IPS-NIHi7 (cell line): ENCODE measurements at regions not wholly inside any gene's neighbourhood (a gene's known extent, or its start where the extent isn't known, plus 50 kb on each side); places are given as distances from the start of the nearest gene placed in this dataset.

ENCODE experiments used
- DNase-seq: peaks from one replicate; pipeline ENCODE4 v3.0.0; 2012; ENCODE audit warnings: mixed read lengths; ENCODE audit errors: extremely low spot score

DNA sequence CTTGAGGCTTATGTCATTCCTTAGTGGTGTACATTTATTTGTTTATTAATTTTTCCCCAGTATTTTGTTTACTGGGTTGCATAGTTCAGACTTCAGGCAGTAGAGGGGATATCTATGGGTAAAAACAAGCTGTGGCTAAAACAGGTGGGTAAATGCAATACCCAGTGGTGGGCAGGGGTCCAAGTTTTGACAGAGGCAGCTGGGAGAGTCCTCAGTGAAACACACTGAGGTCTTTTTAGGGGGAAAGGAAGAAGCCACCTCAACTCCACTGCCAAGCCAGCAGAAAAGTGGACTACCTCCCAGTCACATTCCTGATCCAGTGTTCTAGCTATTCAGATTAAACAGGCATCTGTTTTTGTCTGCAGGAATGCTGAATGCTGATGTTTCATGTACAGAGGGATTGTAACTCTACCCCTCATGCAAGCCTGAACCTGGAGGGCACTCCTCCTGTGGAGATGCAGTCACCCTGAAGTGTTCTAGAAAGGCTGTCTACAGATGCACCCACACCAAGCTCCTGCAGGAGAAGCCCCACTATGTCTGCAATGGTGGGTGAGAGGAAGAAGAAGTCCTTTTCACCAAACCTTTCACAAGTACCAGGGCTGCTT is 757.8 kb downstream of the INHBA start:
- no peak for DNase-seq

- DNase-seq, result no peak
These were observed 765.0 kb downstream of the INHBA start for GRCh38 chr7:40937879-40938278.

DNA sequence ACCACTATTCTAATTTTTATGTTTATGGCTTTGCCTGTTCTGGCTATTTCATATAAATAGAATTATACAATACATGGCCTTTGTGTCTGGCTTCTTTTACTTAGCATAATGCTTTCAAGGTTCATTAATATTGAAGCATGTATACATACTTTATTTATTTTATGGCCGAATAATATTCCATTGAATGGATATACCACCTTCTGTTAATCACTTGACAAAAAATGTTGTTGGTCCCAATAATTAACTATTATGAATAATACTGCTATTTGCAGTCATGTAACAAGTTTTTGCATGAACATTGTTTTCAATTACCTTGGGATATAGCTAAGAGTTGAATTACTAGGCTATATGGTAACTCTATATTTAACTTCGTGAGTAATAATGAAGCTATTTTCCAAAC is 767.5 kb downstream of the INHBA start:
- DNase-seq, result no peak

DNA sequence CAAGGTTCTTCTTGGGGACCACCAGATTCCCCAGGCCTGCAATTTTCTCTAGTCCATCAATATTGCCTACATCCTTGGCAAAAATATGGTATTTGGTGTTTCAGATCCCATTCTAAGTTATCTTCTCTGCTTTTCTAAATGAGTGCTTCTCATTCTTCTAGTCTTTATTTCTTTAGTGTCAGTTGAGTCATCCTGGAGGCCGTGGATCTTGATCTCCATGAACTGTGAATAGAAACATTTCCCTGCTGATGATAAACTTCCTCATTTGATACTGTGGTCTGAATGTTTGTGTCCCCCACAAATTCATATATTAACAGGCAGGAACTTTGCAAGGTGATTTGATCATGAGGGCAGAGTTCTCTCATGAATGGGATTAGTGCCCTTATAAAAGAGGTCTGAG is 779.3 kb downstream of the INHBA start:
- DNase-seq, result no peak

DNA sequence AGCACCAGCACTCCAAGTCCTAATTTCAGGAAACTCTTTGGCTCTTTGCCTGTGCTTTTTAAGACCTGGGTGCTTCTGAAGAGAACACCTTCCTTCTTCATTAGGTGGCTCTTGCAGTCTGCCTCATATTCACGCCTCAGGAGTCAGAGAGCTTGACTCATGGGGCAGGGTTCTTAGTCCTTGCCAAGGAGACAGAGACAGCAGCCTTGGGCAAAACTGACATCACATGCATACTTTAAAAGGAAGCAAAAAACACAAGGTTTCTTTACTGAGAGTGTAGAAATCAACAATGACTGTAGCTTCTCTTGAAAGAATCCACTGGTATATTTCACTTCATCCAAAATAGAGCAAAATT is 780.6 kb downstream of the INHBA start:
- no peak for DNase-seq

GRCh38 chr7:40921589-40922315 is 781.1 kb downstream of the INHBA start:
- no peak for DNase-seq

- DNase-seq, result no peak
These were observed 784.0 kb downstream of the SUGCT start for GRCh38 chr7:40918701-40919271.

DNA sequence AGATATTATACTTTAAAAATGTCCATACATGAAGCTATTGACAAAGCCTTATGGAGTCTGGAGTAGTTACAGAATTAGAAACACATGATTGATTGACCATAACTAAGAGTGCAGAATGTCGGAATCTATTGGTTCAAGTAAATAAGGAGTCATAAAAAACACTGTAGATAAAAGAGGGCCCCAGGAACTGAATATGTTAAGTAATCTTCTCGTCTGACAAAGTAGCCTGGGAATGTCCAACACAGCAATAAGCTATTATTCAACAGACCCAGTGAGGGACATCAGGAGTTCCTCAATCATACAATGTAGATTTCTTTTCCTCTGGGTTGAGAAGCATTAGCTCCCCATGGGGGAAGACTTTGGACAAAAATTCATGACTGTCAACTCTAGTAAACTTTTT is 782.0 kb downstream of the SUGCT start:
- no peak for DNase-seq

GRCh38 chr7:40915071-40915470 is 780.3 kb downstream of the SUGCT start:
- DNase-seq, result no peak
